22Rv1 (cell line): ENCODE measurements at regions not wholly inside any gene's neighbourhood (a gene's known extent, or its start where the extent isn't known, plus 50 kb on each side); places are given as distances from the start of the nearest gene placed in this dataset.

Experiments
- CTCF ChIP-seq: fragments of 450-650 bp; IDR thresholded peaks from 2 replicates; pipeline ENCODE4 v1.5.1; 2017; ENCODE audit warnings: mild to moderate bottlenecking
- ZFX ChIP-seq: fragments of 450-650 bp; IDR thresholded peaks from 2 replicates; pipeline ENCODE4 v1.6.1; 2017; ENCODE audit warnings: antibody characterized with exemption, borderline replicate concordance

GRCh38 chr1:76786222-76786621 is 81.1 kb upstream of the ST6GALNAC5 start:
- TF ChIP-seq CTCF, result no peak
- no peak for TF ChIP-seq ZFX
